NB4 (cell line): ENCODE measurements at regions not wholly inside any gene's neighbourhood (a gene's known extent, or its start where the extent isn't known, plus 50 kb on each side); places are given as distances from the start of the nearest gene placed in this dataset.

Experiments
- MYC ChIP-seq: IDR thresholded peaks from 2 replicates; pipeline ENCODE4 v1.6.1; 2011; ENCODE audit warnings: low read depth, low read length
- POLR2A ChIP-seq: IDR thresholded peaks from 2 replicates; pipeline ENCODE4 v1.6.1; 2011; ENCODE audit warnings: mild to moderate bottlenecking; ENCODE audit not compliant: insufficient read length; ENCODE audit errors: extremely low read depth
- TF ChIP-seq, protein P1 (sequence below): IDR thresholded peaks from one replicate; pipeline ENCODE4 v1.5.1; 2012; ENCODE audit warnings: low read depth, low read length
- TF ChIP-seq, protein P2 (sequence below): IDR thresholded peaks from 2 replicates; pipeline ENCODE4 v1.6.1; 2011; ENCODE audit warnings: low read depth, low read length

DNA sequence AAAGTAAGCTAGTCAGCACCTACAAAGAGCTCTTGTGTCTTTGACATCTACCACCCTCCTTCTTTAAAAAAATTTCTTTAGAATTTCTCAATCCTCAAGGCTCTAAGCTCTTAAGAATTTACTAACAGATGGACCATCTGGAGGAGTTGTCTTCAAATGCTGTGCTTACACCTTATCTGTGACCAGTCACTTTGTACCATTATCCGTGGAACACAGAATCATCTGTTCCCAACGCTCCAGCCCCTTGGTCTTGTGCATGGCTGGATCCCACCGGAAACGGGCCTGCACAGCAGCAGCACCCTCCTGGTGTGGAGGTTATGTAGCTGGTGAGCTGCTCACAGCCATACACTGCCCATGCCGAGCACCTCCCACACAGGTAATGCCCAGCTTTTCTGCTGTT, 89.0 kb downstream of the TBX19 start:
- TF ChIP-seq, protein P1, sequence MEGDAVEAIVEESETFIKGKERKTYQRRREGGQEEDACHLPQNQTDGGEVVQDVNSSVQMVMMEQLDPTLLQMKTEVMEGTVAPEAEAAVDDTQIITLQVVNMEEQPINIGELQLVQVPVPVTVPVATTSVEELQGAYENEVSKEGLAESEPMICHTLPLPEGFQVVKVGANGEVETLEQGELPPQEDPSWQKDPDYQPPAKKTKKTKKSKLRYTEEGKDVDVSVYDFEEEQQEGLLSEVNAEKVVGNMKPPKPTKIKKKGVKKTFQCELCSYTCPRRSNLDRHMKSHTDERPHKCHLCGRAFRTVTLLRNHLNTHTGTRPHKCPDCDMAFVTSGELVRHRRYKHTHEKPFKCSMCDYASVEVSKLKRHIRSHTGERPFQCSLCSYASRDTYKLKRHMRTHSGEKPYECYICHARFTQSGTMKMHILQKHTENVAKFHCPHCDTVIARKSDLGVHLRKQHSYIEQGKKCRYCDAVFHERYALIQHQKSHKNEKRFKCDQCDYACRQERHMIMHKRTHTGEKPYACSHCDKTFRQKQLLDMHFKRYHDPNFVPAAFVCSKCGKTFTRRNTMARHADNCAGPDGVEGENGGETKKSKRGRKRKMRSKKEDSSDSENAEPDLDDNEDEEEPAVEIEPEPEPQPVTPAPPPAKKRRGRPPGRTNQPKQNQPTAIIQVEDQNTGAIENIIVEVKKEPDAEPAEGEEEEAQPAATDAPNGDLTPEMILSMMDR, result no peak
- TF ChIP-seq, protein P2, sequence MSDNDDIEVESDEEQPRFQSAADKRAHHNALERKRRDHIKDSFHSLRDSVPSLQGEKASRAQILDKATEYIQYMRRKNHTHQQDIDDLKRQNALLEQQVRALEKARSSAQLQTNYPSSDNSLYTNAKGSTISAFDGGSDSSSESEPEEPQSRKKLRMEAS, result no peak
- TF ChIP-seq POLR2A, result no peak
- no peak for TF ChIP-seq MYC
